Activated CD4-positive, alpha-beta T cell treated with anti-CD3 and anti-CD28 coated beads, Interleukin-2, Interleukin-6, amounts not matched to agents 100 ng/mL and 50 ng/mL, durations not matched to agents 16 hours and 8 hours (primary cell): ENCODE measurements at regions not wholly inside any gene's neighbourhood (a gene's known extent, or its start where the extent isn't known, plus 50 kb on each side); places are given as distances from the start of the nearest gene placed in this dataset.
"Not testable (repeated sequence)": the region's sequence is repeated elsewhere in the genome, so short reads cannot be mapped to it uniquely, and the experiment has no call there.

Source experiments
- DNase-seq: peaks from one replicate; pipeline ENCODE4 v3.0.0-alpha.2; 2020

- no peak for DNase-seq
These were observed 181.8 kb downstream of the AKAIN1 start for GRCh38 chr18:5015213-5015612.

- not testable (repeated sequence) for DNase-seq
These were observed 192.8 kb downstream of the AKAIN1 start for GRCh38 chr18:5004031-5004820.

GRCh38 chr18:4994710-4995109 is 202.3 kb downstream of the AKAIN1 start:
- DNase-seq, result no peak

DNA sequence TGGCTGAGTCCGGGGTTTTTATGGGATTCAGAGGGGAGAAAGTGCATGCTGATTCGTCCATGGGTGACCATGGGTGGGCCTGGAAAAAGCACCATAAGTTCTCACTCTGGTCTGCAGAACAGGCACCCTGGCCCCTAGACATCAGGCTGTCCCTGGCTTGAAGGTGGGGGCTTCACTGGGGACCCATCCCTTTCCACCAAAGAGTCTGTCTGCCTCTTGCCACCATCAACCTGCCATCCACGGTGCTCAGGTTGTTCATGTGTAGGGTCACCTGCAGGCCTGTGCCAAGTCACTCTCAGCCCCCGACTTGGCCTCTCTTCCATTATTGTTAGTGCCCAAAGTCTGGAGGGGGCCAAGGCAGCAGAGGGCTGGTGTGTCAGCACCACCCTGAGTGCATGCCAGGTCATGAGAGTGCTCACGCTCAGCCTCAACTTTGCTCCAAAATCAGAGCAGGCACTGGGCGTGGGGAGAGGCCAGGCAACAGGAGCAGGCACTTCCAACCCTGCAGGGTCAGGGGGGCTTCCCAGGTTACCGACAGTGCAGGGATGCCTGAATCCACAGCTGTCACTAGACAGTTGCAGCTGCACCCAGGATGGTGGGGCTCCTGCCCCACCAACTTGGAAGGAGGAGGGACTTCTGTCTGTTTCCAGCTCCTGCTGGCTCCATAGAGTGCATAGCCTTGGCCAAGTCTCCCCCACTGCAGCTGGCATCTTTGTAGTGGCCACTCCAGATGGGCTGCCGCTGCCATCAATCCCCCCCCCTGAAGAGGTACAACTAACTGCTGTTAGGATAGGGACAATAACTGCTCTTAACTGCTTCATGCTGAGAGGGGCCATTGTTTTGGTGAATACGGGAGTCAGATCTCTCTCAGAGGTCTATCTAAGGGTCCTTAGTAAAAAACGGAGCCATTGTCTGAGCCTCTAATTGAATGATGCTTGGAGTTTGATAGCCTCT is 209.3 kb downstream of the AKAIN1 start:
- no peak for DNase-seq

GRCh38 chr18:4986677-4987076 is 210.4 kb downstream of the AKAIN1 start:
- DNase-seq, result no peak

GRCh38 chr18:4986066-4986465 is 211.0 kb downstream of the AKAIN1 start:
- DNase-seq, result no peak

DNA sequence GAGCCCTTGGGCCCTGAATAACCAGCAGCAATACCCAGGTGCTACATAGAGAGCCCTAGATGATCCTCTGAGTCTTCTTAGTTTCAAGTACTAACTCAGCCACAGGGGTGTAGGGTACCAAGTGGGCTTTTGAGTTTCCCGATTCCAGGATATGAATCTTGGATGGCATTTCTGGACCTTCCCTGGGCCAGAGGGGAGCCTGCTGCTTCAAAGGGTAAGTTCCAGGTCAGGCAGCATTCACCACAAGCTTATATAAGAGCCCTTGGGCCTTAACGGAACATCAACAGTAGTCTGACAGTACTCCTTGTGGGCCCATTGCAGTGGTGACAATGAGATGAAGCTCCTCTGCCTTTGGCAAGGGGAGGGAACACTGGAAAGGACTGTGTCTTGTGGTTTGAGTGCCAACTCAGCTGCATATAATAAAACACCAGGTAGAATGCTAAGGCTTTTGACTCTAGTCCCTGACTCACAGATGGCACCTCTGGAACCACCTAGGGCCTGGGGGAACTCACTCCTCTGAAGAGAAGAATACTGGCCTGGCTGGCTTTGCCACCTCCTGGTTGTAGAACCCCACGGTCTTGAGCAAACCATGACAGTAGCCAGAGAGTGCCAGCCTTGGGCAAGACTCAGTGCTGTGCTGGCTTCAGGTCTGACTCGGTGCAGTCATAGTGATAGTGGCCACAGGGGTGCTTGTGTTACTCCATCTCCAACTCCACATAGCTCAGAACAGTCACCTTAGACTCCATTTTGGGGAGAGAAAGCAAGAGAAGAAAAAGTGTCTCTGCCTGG is 235.7 kb downstream of the AKAIN1 start:
- DNase-seq, result no peak

- DNase-seq, result no peak
These were observed 236.5 kb downstream of the AKAIN1 start for GRCh38 chr18:4960578-4960977.

DNA sequence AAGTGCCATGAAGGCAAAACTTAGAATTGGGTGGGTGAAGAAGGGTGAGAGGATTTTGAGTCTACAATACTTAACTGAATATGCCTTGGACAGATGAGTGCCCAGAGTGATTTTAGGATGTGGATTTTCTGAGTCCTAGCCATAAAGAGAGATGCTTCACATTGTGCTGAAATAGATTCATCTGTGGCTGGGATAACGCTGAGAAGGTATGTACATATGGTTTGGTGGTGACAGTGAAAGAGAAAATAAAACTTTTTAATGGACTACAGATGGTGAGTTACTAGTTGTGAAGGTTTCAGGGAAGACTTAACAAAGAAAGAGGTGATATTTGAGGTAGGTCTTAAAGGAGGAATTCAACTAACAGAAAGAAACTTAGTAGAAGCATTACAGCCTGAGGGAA is 265.8 kb downstream of the AKAIN1 start:
- no peak for DNase-seq

DNA sequence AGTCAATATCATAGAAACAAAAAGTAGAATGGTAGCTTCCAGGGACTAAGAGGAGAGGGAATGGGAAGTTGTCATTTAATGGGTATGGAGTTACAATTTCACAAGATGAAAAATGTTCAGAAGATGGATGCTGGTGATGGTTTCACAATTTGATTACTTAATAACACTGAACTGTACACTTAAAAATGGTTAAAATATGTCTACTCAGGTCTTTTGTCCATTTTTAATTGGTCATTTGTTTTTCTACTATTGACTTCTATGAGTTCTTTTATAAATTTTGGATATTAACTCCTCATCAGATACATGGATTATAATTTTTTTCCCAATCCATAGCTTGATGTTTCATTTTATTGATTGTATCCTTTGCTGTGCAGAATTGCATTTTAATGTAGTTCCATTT is 275.5 kb downstream of the AKAIN1 start:
- no peak for DNase-seq

DNA sequence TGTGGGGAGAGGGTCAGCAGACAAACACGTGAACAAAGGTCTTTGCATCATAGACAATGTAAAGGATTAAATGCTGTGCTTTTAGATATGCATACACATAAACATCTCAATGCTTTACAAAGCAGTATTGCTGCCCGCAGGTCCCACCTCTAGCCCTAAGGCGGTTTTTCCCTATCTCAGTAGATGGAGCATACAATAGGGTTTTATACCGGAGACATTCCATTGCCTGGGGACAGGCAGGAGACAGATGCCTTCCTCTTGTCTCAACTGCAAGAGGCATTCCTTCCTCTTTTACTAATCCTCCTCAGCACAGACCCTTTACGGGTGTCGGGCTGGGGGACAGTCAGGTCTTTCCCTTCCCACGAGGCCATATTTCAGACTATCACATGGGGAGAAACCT is 279.5 kb downstream of the AKAIN1 start:
- not testable (repeated sequence) for DNase-seq

DNA sequence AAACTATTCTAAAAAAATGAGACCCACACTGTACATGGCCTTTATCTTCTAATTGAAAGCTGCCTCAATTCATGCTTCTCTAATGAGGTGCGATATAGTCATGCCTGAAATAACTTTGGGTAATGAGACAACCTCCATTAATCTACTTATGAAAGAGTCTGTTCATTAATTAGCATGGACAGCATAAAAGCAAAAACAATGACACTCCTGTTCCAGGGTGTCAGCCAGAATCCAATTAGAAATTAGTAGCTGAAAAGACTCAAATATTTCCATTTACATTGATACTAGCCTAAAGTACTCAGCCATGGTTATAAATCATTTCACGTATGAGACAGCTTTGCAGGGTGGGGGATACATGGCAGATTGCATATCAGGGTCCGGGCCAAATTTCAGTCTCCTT is 288.7 kb downstream of the AKAIN1 start:
- DNase-seq, result no peak

DNA sequence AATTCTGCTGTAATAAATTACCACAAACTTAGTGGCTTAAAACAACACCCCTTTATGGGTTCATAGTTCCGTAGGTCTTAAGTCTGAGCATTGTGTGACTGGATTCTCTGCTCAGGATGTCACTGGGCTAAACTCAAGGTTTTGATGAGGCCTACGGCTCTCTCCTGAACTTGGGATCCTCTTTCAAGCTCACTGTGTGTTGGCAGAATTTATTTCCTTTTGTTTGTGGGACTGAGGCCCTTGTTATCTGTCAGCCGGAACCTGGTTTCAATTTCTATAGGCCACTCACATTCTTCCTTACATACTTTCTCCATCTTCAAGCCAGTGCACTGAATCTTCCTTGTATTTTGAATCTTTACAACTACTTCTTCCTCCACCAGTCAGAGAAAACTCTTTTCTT is 290.2 kb downstream of the AKAIN1 start:
- DNase-seq, result no peak

- DNase-seq, result no peak
These were observed 308.6 kb downstream of the AKAIN1 start for GRCh38 chr18:4888251-4889040.

GRCh38 chr18:4878480-4878879 is 318.6 kb downstream of the AKAIN1 start:
- DNase-seq, result no peak

DNA sequence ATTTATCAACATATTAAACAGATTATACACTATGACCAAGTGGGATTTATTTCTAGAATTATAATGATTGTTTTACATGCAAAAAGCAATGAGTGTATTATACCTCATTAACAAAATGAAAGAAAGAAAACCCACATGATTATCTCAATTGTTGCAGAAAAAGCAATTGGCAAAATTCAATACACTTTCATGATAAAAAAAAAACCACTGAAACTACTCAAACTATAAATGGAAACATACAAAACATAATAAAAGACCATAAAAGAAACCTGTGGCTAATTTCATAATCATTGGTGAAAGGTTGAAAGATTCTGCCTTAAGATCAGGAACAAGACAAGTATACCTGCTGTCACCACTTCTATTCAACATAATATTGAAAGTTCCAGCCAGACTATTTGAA is 325.9 kb downstream of the AKAIN1 start:
- no peak for DNase-seq

GRCh38 chr18:4870177-4870773 is 326.8 kb downstream of the AKAIN1 start:
- no peak for DNase-seq

- DNase-seq, result no peak
These were observed 327.9 kb downstream of the AKAIN1 start for GRCh38 chr18:4869155-4869554.

DNA sequence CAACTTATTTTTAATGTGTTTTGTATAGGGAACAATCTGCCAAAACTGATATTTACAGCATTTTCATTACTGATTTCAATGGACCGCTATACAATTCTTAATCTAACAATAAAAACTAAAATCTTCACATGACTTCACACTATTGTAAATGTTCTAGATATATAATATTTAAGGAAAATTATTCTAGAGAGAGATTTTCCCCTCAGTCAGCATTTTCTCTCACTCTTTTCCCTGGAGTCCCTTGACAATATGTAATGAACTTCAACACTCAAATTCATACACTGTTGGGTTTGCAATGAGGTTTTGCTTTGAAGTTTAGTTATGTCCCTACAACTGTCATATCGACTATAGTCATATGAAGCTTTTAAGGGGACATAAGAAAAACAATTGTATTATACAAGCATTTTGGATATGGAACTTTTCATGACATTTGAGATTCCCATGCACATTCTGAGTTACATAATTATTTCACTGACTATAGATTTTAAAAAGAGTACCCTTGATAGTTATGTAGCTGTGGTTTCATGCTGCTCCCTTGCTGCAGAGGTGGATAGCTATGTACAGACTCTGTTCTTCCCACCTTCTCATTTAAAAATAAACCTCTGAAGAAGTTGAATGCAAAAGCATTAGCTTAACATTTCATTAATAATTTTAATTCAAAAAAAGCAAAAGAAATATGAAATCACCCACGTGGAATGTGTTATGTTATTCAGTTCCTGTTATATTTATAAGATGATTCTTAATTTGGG is 338.5 kb downstream of the AKAIN1 start:
- DNase-seq, result no peak

- no peak for DNase-seq
These were observed 342.4 kb downstream of the AKAIN1 start for GRCh38 chr18:4854671-4855070.

GRCh38 chr18:4851301-4851976 is 345.6 kb downstream of the AKAIN1 start:
- no peak for DNase-seq
